Right renal pelvis (tissue), 4 donors: ENCODE measurements at regions not wholly inside any gene's neighbourhood (a gene's known extent, or its start where the extent isn't known, plus 50 kb on each side); places are given as distances from the start of the nearest gene placed in this dataset.

Source experiments
- DNase-seq, 4 donors: peaks; one replicate each; pipeline ENCODE4 v3.0.0-alpha.2; 2013; ENCODE audit warnings: low read depth in 4 of 4, low spot score in 3 of 4, missing footprints in 1 of 4

- no peak for DNase-seq
Measured at GRCh38 chr22:27292542-27293299, 508.8 kb downstream of the MN1 start.

GRCh38 chr22:27293721-27294445 is 507.7 kb downstream of the MN1 start:
- no peak for DNase-seq

GRCh38 chr22:27295040-27295439 is 506.5 kb downstream of the MN1 start:
- DNase-seq = no peak

GRCh38 chr22:27295605-27296004 is 506.0 kb downstream of the MN1 start:
- DNase-seq = no peak

- DNase-seq = no peak
Measured at GRCh38 chr22:27296091-27296675, 505.4 kb downstream of the MN1 start.

GRCh38 chr22:27297125-27297524 is 504.4 kb downstream of the MN1 start:
- DNase-seq = no peak

GRCh38 chr22:27298332-27298731 is 503.2 kb downstream of the MN1 start:
- DNase-seq = no peak

- no peak for DNase-seq
Measured at GRCh38 chr22:27298742-27299141, 502.8 kb downstream of the MN1 start.

- DNase-seq = no peak
Measured at GRCh38 chr22:27299181-27300085, 502.1 kb downstream of the MN1 start.

- DNase-seq = no peak
Measured at GRCh38 chr22:27300536-27301285, 500.8 kb downstream of the MN1 start.

- DNase-seq = no peak
Measured at GRCh38 chr22:27302501-27302900, 499.1 kb downstream of the MN1 start.

- no peak for DNase-seq
Measured at GRCh38 chr22:27303718-27304117, 497.8 kb downstream of the MN1 start.

- no peak for DNase-seq
Measured at GRCh38 chr22:27306771-27307170, 494.8 kb downstream of the MN1 start.

GRCh38 chr22:27307545-27308247 is 493.9 kb downstream of the MN1 start:
- no peak for DNase-seq

- no peak for DNase-seq
Measured at GRCh38 chr22:27308513-27308912, 493.0 kb downstream of the MN1 start.

- no peak for DNase-seq
Measured at GRCh38 chr22:27309697-27310096, 491.9 kb downstream of the MN1 start.

GRCh38 chr22:27310966-27311697 is 490.4 kb downstream of the MN1 start:
- DNase-seq = no peak

- DNase-seq = no peak
Measured at GRCh38 chr22:27311698-27312550, 489.6 kb downstream of the MN1 start.
